Karpas-422 (cell line): ENCODE measurements at regions not wholly inside any gene's neighbourhood (a gene's known extent, or its start where the extent isn't known, plus 50 kb on each side); places are given as distances from the start of the nearest gene placed in this dataset. TPM values are rescaled to one million over a fixed set of nuclear protein-coding genes. Genes with fewer than 3 reads are reported as not detected.

Experiments used
- DNase-seq: peaks from one replicate; pipeline ENCODE4 v3.0.0-alpha.2; 2015
- H2AFZ ChIP-seq: fragments of 200-600 bp; sonication (generic); 2 replicates; pipeline ENCODE4 v1.6.1; 2014; ENCODE audit warnings: antibody characterized with exemption, low read length, mixed read lengths
- H3K27ac ChIP-seq: fragments of 200-600 bp; sonication (generic); 2 replicates; pipeline ENCODE4 v1.5.1; 2014; ENCODE audit warnings: mild to moderate bottlenecking, low read length, moderate library complexity
- H3K27me3 ChIP-seq: fragments of 200-600 bp; sonication (generic); 2 replicates; pipeline ENCODE4 v1.6.1; 2014; ENCODE audit warnings: low read length, mixed read lengths
- H3K36me3 ChIP-seq: fragments of 200-600 bp; sonication (generic); 2 replicates; pipeline ENCODE4 v1.6.1; 2014; ENCODE audit warnings: low read length, mixed read lengths; ENCODE audit not compliant: insufficient read depth
- H3K4me1 ChIP-seq: fragments of 200-600 bp; sonication (generic); 2 replicates; pipeline ENCODE4 v1.6.1; 2014; ENCODE audit warnings: mild to moderate bottlenecking, low read length, mixed read lengths
- H3K4me2 ChIP-seq: fragments of 200-600 bp; sonication (generic); 2 replicates; pipeline ENCODE4 v1.6.1; 2014; ENCODE audit warnings: low read length, low read depth, mild to moderate bottlenecking; ENCODE audit not compliant: poor library complexity, severe bottlenecking
- H3K4me3 ChIP-seq: fragments of 200-600 bp; sonication (generic); 2 replicates; pipeline ENCODE4 v1.5.1; 2014; ENCODE audit warnings: mild to moderate bottlenecking, antibody characterized with exemption, low read length, mixed read lengths
- H3K79me2 ChIP-seq: fragments of 200-600 bp; sonication (generic); 2 replicates; pipeline ENCODE4 v1.6.1; 2014; ENCODE audit warnings: mild to moderate bottlenecking, low read length, mixed read lengths
- H3K9ac ChIP-seq: fragments of 200-600 bp; sonication (generic); 2 replicates; pipeline ENCODE4 v1.6.0; 2014; ENCODE audit warnings: low read length
- H3K9me2 ChIP-seq: fragments of 200-600 bp; sonication (generic), shearing (Covaris generic); replicated peaks from 2 replicates; pipeline ENCODE4 v1.6.0; 2014; ENCODE audit warnings: mild to moderate bottlenecking, low read length, moderate library complexity; ENCODE audit not compliant: insufficient read depth
- H3K9me3 ChIP-seq: fragments of 300-700, 200-600 bp; sonication (generic); 2 replicates; pipeline ENCODE4 v1.6.1; 2014; ENCODE audit warnings: low read length, mixed read lengths
- H4K20me1 ChIP-seq: fragments of 200-600 bp; sonication (generic); 2 replicates; pipeline ENCODE4 v1.6.1; 2014; ENCODE audit warnings: mild to moderate bottlenecking, antibody characterized with exemption, low read length, low read depth; ENCODE audit not compliant: insufficient read depth
- small RNA-seq: library from RNA; depleted of rRNA; stranded (forward); fragments of <200 nt; gene quantifications from one replicate; pipeline ENCODE3, GENCODE V24; 2014

DNA sequence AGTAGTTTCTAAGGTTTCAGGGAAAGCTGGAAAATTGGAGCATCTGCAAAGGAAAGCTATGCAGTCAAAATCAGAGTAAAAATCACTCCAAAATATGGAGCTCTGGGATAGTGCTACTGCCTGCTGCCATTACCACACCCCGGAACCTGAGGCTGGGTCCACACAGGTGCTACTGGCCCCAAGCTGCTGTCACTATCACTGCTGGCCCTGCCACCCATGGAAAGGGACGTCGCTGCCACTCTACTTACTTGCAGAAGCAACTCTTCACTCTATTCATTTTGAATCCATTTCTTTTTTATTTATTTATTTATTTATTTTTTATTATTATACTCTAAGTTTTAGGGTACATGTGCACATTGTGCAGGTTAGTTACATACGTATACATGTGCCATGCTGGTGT lies 60.3 kb upstream of the RGS18 start:
- H3K4me3 ChIP-seq = no peak overlapping the region
- no peak overlapping the region for H3K9ac ChIP-seq
- no peaks in the 10 kb centered on the region for H3K9me2 ChIP-seq
- no peaks in the 10 kb centered on the region for H3K9me3 ChIP-seq
- no peaks in the 10 kb centered on the region for H4K20me1 ChIP-seq
- no peaks in the 10 kb centered on the region for H3K4me1 ChIP-seq
- no peak for DNase-seq
- no peak overlapping the region for H2AFZ ChIP-seq
- no peaks in the 10 kb centered on the region for H3K36me3 ChIP-seq
- H3K79me2 ChIP-seq = no peaks in the 10 kb centered on the region
- H3K4me2 ChIP-seq = no peak overlapping the region
- no peak overlapping the region for H3K27ac ChIP-seq
- H3K27me3 ChIP-seq = no peaks in the 10 kb centered on the region

GRCh38 chr1:192099328-192099727 lies 58.9 kb upstream of the RGS18 start:
- no peak overlapping the region for H3K4me2 ChIP-seq
- no peaks in the 10 kb centered on the region for H3K36me3 ChIP-seq
- no peaks in the 10 kb centered on the region for H3K9me2 ChIP-seq
- H3K9ac ChIP-seq = no peak overlapping the region
- no peak overlapping the region for H3K27ac ChIP-seq
- H3K79me2 ChIP-seq = no peaks in the 10 kb centered on the region
- no peak overlapping the region for H3K4me3 ChIP-seq
- H4K20me1 ChIP-seq = no peaks in the 10 kb centered on the region
- H3K4me1 ChIP-seq = no peaks in the 10 kb centered on the region
- no peak for DNase-seq
- no peaks in the 10 kb centered on the region for H3K27me3 ChIP-seq
- no peaks in the 10 kb centered on the region for H3K9me3 ChIP-seq
- H2AFZ ChIP-seq = no peak overlapping the region

DNA sequence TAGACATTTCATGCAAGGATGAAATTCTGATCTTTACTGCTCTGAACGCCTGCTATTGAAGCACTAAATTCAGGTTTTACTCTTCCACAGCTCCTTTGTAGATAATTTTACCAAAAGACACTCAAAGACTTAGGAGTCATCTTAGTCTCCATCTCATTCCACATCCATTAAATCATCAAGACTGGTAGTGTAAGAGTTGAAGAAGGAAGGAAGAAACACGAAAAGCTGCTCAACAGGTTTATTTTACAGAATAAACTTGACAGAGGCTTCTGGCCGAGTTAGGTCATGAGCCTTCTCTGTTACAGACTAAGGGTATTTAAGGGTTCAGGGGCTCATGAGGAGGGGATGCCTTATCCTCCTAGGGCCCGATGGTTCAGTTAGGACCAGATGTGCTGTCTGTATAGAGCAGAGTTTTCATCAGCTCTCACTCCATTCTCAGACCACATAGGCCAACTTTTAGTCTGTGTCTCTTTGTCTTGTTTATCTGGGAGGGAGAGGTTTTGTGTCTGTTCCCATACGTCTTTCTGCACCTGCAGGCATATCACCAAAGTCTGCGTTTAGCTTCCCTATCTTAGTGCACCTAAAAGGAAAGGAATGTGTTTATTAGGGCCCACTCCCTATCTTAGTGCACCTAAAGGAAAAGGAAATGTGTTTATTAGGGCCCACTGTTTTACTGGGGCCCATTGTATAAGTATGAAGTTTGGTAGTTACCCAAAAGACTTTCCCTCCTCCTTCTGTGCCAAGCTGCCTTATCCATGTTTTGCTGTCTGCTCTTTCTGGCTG lies 57.4 kb upstream of the RGS18 start:
- no peaks in the 10 kb centered on the region for H3K4me1 ChIP-seq
- H3K4me2 ChIP-seq = no peak overlapping the region
- no peaks in the 10 kb centered on the region for H3K36me3 ChIP-seq
- no peaks in the 10 kb centered on the region for H3K79me2 ChIP-seq
- no peaks in the 10 kb centered on the region for H4K20me1 ChIP-seq
- H3K9me3 ChIP-seq = no peaks in the 10 kb centered on the region
- H2AFZ ChIP-seq = no peak overlapping the region
- H3K27ac ChIP-seq = no peak overlapping the region
- no peak overlapping the region for H3K9ac ChIP-seq
- H3K9me2 ChIP-seq = no peaks in the 10 kb centered on the region
- H3K4me3 ChIP-seq = no peak overlapping the region
- DNase-seq = no peak
- H3K27me3 ChIP-seq = no peaks in the 10 kb centered on the region

DNA sequence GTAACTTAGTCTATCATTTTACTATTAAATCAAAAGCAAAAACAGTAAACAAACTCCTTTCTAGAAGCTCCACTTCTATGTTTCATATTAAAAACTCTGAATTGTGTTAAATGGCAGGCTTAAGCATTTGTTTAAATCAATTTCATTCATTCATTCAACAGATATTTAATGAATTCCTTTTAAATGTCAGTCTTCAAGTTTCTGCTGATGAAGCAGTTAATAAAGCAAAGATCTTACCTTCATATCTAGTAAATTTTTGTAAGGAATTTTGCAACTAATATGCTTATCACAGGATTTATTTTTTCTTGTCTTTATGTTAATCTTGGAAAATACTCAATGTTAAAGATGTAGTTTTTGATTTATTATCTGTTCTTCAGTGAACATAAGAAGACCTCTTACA lies 54.1 kb upstream of the RGS18 start:
- DNase-seq = no peak
- Histone ChIP-seq H3K4me3 (no peak overlapping the region), H3K27ac (no peak overlapping the region), H3K9me3 (no peaks in the 10 kb centered on the region), H3K79me2 (no peaks in the 10 kb centered on the region), H2AFZ (no peak overlapping the region), H3K36me3 (no peaks in the 10 kb centered on the region), H3K27me3 (no peaks in the 10 kb centered on the region), H4K20me1 (no peaks in the 10 kb centered on the region), H3K9ac (no peak overlapping the region), H3K4me2 (no peak overlapping the region), H3K9me2 (no peaks in the 10 kb centered on the region), H3K4me1 (peaks cover 7% of the 10 kb centered on the region)

GRCh38 chr1:192104852-192105251 lies 53.4 kb upstream of the RGS18 start:
- H3K4me1 ChIP-seq = peaks cover 7% of the 10 kb centered on the region
- no peak overlapping the region for H3K4me2 ChIP-seq
- no peaks in the 10 kb centered on the region for H4K20me1 ChIP-seq
- H3K4me3 ChIP-seq = no peak overlapping the region
- H3K27ac ChIP-seq = no peak overlapping the region
- H3K9ac ChIP-seq = no peak overlapping the region
- H3K9me3 ChIP-seq = no peaks in the 10 kb centered on the region
- no peak overlapping the region for H2AFZ ChIP-seq
- DNase-seq = no peak
- no peaks in the 10 kb centered on the region for H3K27me3 ChIP-seq
- no peaks in the 10 kb centered on the region for H3K36me3 ChIP-seq
- no peaks in the 10 kb centered on the region for H3K79me2 ChIP-seq
- H3K9me2 ChIP-seq = no peaks in the 10 kb centered on the region

DNA sequence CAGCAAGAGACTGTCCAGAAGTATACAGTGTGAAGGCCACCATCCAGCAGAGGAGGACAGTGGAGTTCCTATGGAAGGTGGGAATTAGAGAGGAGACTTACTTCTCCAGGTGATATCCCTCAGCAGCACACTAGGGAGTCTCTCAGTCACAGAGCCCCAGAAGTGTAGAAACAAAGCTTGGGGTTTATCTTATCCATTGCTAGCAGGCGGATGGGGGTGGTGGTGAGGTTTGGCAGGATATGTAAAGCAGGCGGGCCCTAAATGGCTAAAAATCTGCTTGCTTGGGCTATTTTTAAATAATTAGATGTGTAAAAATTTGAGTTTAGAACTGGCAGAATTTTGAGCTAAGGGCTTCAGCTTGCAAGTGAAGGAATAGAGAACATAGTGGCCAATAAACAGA lies 50.1 kb upstream of the RGS18 start:
- no peaks in the 10 kb centered on the region for H3K27me3 ChIP-seq
- no peak overlapping the region for H2AFZ ChIP-seq
- no peak overlapping the region for H3K27ac ChIP-seq
- peaks cover 7% of the 10 kb centered on the region for H3K4me1 ChIP-seq
- no peaks in the 10 kb centered on the region for H3K79me2 ChIP-seq
- H3K9me3 ChIP-seq = no peaks in the 10 kb centered on the region
- H3K4me2 ChIP-seq = no peak overlapping the region
- H3K36me3 ChIP-seq = no peaks in the 10 kb centered on the region
- DNase-seq = no peak
- no peaks in the 10 kb centered on the region for H3K9me2 ChIP-seq
- H3K4me3 ChIP-seq = no peak overlapping the region
- H3K9ac ChIP-seq = no peak overlapping the region
- H4K20me1 ChIP-seq = no peaks in the 10 kb centered on the region

Small RNA genes in the stretch of these regions (small RNA-seq; reads per million reads assigned to genes)
- gene AL139135.1 (not detected), gene AL713866.2 (not detected)
